HG02610 (cell line): ENCODE measurements at regions not wholly inside any gene's neighbourhood (a gene's known extent, or its start where the extent isn't known, plus 50 kb on each side); places are given as distances from the start of the nearest gene placed in this dataset.

Experiments used
- ATAC-seq: cut with Tn5 transposase; IDR thresholded peaks from one replicate; pipeline ENCODE4 v1.9.1; 2021; ENCODE audit warnings: mild to moderate bottlenecking, moderate library complexity; ENCODE audit not compliant: unreplicated experiment

GRCh38 chr7:35355199-35355598 is 101.3 kb upstream of the TBX20 start:
- no peak for ATAC-seq

DNA sequence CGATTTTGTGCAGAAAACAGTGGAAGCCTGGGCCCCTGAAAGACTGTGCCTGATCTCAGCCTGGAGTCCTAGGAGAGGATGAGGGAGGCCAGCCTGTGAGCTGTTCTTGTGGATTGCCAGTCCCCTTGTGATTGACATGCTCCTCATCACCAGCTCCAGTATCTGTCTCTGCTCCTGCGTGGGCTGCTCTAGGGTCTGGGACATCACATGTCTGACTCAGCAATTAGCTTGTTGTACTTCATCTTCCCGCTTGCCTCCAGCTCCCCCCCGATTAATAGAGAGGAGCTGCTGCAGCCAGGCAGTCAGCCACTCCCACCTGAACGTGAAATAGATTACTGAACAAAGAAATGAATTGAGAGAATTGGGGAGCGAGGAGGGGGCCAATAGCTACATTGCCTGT is 99.6 kb upstream of the TBX20 start:
- no peak for ATAC-seq

- ATAC-seq, result no peak
These were observed 97.6 kb upstream of the TBX20 start for GRCh38 chr7:35351466-35351865.

GRCh38 chr7:35348611-35349400 is 94.9 kb upstream of the TBX20 start:
- ATAC-seq, result no peak

GRCh38 chr7:35342786-35343185 is 88.9 kb upstream of the TBX20 start:
- no peak for ATAC-seq

GRCh38 chr7:35339811-35340210 is 85.9 kb upstream of the TBX20 start:
- no peak for ATAC-seq

GRCh38 chr7:35336444-35336843 is 82.5 kb upstream of the TBX20 start:
- ATAC-seq, result no peak

DNA sequence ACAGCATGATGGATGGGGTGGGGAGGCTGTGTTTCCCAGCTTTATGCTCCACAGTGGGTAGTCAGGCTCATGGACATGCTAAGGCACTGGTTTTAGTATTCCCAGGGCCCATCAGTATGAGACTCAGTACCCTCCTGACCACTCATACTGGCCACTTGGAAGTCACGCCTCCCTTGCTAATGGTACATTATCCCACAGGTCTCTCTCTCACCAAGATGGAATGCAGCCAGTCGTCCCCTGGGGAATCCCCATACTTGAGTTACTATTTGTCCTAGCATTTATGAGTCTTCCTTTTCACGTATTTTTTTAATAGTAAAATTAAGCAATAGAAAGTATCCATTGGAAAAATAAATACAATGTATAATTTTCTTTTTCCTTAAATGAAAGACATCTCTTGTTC is 80.6 kb upstream of the TBX20 start:
- no peak for ATAC-seq

DNA sequence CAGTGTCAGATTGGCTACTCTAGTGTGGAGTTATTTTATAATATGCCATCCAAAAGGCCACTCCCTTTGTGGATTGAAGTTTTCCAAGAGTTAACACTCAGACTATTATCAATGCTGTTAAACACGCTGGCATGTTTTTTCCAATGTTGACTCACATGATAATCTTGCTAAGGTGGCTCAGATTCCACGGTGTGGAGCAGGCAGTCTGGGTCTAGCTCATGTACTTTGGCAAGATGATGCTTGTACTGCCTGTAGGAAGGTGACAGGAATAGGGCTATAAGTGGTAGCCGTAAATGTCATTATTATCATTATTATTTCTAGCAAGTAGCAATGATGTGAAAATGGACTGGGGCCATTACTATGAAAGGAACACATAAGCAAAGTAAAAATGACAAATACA is 79.4 kb upstream of the TBX20 start:
- no peak for ATAC-seq

- ATAC-seq, result no peak
These were observed 78.1 kb upstream of the TBX20 start for GRCh38 chr7:35331730-35332678.

DNA sequence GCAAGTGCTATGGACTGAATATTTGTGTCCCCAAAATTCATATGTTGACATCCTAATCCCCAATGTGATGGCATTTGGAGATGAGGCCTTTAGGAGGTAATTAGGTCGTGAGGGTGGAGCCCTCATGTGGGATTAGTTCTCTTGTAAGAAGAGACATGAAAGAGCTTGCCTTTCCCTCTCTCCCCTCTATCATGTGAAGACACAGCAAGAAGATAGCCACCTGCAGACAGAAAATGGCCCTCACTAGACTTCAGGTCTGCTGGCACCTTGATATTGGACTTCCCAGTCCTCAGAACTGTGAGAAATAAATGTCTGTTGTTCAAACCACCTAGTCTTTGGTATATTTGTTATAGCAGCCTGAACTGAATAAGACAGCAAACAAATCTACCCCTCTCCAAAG is 75.1 kb upstream of the TBX20 start:
- no peak for ATAC-seq

GRCh38 chr7:35319606-35320005 is 65.7 kb upstream of the TBX20 start:
- no peak for ATAC-seq

GRCh38 chr7:35316549-35316948 is 62.6 kb upstream of the TBX20 start:
- no peak for ATAC-seq

DNA sequence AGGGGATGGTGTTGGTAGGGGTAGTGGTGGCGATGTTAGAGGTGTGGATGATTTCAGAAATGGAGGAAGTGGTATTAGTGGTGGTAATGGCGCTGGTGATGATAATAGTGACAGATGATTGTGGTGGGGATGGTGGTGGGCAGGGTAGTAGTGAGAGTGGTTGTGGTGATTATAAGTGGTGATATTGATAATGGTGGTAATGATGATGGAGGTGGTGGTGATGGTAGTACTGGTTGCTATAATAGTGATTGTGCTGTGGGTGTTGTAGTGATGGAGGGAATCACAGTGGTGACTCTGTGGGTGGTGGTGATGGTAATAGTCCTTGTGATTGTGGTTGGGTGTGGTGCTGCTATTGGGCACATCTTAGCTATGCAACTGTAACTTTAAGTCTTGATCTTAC is 61.6 kb upstream of the TBX20 start:
- no peak for ATAC-seq

GRCh38 chr7:35314354-35314753 is 60.5 kb upstream of the TBX20 start:
- no peak for ATAC-seq

- ATAC-seq, result no peak
These were observed 59.7 kb upstream of the TBX20 start for GRCh38 chr7:35313575-35313974.
